ENCODE measurements at regions not wholly inside any gene's neighbourhood (a gene's known extent, or its start where the extent isn't known, plus 50 kb on each side); places are given as distances from the start of the nearest gene placed in this dataset.

DNA sequence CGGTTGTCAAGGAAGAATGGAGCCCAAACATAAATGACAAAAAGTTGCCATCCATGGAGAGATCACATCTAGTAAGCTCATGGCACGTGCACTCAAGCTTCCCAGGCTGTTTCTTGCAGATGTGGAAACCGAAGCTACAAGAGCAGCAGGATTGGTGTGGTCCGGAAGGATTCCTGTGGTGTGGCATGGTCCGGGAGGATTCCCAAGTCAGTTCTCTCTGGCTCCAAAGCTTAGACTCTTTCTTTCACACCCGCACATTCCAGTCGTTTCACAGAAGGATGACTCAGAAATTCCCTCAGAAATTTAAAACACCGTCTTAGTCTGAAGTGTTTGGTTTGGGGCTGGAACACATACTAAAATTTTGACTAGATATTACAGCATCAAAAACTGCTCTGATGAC is 78.0 kb upstream of the DRD2 start:
- no peak for DNase-seq

DNA sequence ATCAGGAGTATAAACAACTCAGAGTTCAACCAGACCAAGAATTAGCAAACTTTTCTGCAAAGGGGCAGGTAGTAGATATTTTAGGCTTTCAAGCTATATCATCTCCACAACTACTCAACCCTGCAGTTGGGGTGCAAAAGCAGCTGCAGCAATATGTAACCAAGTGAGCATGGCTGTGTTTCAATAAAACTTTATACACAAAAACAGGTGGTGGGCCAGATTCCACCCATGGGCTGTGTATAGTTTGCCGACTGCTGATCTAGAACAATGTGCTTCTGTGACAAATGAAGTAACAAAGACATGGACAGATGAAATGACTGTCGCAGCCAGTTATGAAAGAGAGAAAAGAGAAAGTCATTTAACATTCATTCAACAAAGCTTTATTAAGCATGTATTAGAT is 77.1 kb upstream of the DRD2 start:
- no peak for DNase-seq

DNA sequence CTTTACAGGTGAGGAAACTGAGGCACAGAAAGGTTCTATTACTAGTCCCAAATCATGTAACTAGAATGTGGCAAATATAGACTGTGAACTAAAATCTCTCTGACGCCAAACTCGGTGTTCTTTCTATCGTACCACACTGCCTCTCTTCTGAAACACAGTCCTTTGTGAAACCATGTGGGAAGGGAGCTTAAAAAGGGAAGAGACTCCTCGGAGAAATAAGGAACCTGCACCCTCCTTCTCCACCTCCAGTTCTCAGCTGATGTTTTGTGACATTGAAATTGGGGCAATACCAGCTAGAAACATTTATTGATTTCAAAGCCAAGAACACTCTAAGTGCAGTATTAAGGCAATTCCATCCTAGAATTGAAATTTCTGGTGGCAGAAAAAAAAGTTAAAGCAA is 76.4 kb upstream of the DRD2 start:
- no peak for DNase-seq

DNA sequence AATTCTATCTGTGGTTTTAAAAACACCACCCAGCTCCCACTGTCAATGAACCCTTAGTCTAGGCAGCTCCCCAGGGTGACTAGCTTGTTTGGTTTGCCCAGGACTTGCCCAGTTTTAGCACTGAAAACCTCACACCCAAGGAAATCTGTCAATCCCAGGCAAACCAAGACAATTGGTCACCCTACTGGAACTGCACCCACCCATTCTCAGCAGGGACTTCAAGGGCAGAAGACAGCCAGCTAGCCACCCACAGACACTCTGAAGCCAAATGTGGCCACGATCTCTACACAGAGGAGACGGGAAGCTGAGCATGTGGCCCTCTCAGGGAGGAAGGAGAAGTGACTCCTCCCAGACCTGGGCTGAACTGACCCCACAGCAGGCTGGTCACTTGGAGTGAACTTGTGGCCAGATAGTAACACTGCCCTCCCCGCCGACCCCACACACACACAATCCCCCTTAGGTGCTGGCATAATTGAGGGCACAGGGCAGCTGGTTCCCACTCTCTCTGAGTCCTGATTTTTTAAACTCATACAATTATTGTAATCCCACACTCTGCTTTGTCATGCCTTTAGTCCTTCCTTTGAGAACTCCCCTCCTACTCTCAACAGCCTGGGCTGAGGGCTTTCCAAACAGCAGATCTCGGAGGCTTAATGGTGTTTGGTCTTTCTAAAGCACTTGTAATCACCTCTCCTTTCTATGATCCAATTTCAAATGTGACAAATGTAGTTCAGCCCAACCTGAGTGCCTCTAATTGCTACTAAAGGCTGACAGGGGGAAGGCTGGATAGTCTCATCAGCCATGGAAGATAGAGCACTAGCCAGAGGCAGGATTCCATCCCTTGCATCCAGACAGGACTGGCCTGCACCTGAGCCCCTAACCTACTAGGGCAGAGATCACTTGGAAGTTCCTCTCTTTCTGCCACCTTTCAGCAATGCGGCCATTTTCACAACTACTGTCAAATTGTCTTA is 74.7 kb upstream of the DRD2 start:
- DNase-seq = no peak

- DNase-seq = no peak
These were observed 73.9 kb upstream of the DRD2 start for GRCh38 chr11:113549061-113549460.

DNA sequence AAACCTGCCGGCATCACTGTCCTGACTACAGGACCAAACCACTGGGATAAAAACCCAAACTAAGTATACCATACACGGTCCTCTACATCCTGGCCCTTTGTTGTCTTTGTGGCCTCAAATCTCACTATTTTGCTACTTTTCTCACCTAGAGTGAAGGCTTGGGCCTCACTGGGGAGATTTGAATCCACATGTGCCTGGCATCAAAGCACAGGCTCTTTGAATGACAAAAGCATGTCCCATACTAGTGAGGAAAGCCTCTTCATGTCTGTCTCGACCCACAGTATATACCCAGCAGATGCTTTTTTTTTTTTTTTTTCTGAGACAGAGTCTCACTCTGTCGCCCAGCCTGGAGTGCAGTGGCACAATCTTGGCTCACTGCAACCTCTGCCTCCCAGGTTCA is 72.5 kb upstream of the DRD2 start:
- no peak for DNase-seq

- no peak for DNase-seq
These were observed 71.7 kb upstream of the DRD2 start for GRCh38 chr11:113546757-113547507.

DNA sequence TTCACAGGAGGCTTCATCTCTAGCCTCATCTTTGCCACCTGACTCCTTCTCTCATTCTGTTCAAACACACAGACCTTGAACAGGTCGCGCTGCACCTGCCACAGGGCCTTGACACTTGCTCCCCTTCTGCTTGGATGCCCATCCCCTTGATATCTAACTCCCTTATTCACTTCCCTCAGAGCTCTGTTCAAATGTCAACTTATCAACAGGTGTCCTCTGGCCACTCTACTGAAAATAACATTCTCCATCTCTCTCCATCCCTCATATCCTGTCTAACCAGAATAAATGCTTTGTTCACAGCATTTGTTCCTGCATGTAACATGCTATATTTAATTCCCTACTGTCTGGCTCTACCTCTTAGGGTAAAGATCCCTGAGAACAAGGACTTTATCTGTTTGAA is 67.2 kb upstream of the DRD2 start:
- no peak for DNase-seq

- DNase-seq = no peak
These were observed 65.5 kb upstream of the DRD2 start for GRCh38 chr11:113540416-113541330.

GRCh38 chr11:113538451-113539412 is 63.5 kb upstream of the DRD2 start:
- DNase-seq = no peak

DNA sequence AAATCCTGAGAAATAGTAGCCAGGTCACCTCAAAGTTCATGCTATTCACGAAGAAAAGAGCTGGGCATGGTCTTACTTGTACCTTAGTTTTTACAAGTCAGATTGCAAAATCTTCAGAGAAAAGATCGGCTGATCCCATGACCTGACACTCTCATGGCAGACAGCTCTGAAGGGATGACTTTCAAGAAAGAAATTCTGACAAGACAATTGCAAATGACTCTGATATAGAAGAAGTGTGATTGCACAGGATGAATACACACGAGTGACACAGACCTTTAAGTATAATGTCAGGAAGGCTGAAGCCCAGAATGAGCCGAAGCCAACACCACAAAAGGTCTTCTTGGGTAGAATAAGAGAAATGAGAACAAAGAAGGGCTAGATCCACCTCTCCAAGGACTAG is 59.4 kb upstream of the DRD2 start:
- DNase-seq = no peak

GRCh38 chr11:113533425-113533698 is 58.2 kb upstream of the DRD2 start:
- DNase-seq = no peak

DNA sequence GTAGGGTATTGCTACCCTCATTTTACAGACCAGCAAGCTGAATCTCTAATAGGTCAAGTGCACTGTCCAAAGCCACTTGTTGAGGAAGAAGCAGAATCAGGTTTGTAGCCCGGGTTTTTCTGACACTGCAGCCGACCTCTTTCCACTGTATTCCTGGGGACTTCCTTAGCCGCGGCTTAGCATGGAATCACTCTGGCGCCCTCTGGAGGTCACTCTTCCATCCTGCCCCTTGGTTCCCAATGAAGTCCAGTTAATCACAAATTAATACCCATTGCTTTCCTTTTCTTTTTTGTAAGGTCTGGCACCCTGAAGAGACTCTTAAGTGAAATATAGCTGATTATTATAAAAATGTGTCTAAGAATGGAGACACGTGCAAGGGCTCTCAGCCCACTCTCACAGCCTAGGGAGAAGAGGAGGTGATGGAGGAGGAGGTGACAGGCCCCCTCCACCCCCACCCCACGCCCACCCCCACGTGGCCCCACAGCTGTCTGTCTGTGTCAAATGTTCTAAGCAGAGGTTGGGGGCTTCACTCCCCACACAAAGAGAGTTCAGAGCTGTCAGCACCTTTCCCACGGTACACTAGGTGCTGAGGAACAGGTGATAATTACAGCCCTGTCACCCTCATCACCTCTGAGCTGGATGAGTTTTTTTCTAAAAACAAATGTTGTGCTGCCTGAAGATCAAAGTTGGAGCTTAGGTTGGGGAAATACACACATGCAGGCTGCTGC is 57.7 kb upstream of the DRD2 start:
- DNase-seq = peak; percentile 74

- DNase-seq = no peak
These were observed 56.6 kb upstream of the DRD2 start for GRCh38 chr11:113531575-113532451.

- DNase-seq = no peak
These were observed 55.9 kb upstream of the DRD2 start for GRCh38 chr11:113531083-113531482.

- DNase-seq = no peak
These were observed 54.4 kb upstream of the DRD2 start for GRCh38 chr11:113529606-113530005.

GRCh38 chr11:113528982-113529381 is 53.8 kb upstream of the DRD2 start:
- DNase-seq = no peak

DNA sequence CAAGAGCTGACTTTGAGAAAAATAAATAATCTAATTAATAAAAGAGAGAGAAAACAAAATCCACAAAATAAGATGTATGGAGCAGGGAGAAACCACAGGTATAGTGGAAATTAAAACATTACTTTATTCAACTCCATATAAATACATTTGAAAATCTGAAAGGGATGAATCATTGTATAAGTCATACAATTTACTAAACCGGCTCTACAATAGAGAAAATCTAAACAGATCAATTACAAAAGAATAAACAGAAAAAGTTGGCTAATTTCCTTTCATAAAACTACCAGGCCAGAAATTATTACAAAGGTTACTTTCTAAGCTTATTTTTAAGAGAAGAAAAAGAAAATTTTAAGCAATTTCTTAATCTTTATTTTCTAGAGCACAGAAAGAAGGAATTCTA is 51.3 kb upstream of the DRD2 start:
- DNase-seq = no peak
